Endothelial cell of umbilical vein (primary cell): ENCODE measurements at regions not wholly inside any gene's neighbourhood (a gene's known extent, or its start where the extent isn't known, plus 50 kb on each side); places are given as distances from the start of the nearest gene placed in this dataset.

ENCODE experiments used
- BruUV-seq: library from RNA; stranded (reverse); fragments of 400-500 nt; replicated peaks from 2 replicates; lab custom pipeline; 2021; lab: Mats Ljungman, UMichigan
- CTCF ChIA-PET: fragments of 300-600, 350-600 bp; sonication (Branson Sonifier 250); formaldehyde crosslinking; loops from one replicate; lab custom pipeline; 2021; ENCODE audit warnings: antibody characterized with exemption, inconsistent platforms; lab: Charles Lee
- POLR2A ChIA-PET: fragments of 300-600, 350-600 bp; sonication (Branson Sonifier 250); formaldehyde crosslinking; loops from one replicate; lab custom pipeline; 2021; ENCODE audit warnings: antibody characterized with exemption, inconsistent platforms; lab: Charles Lee
- DNase-seq: peaks from one replicate; pipeline ENCODE4 v3.0.0-alpha.2; 2011; ENCODE audit warnings: low read depth, low spot score
- FAIRE-seq: peaks from 2 replicates; lab custom pipeline; 2011; peaks lifted over from hg19 to GRCh38; lab: Jason Lieb, UNC
- H2AFZ ChIP-seq: 2 replicates; pipeline ENCODE4 v1.6.0; 2012; ENCODE audit warnings: low read depth, low read length, control low read depth, inconsistent platforms
- H3K27ac ChIP-seq: 2 replicates; pipeline ENCODE4 v1.5.1; 2011; ENCODE audit warnings: low read depth, mild to moderate bottlenecking, control low read depth, low read length, moderate library complexity; ENCODE audit not compliant: insufficient read depth
- H3K27me3 ChIP-seq, 2 experiments: 2 replicates each; pipeline versions ENCODE4 v1.6.0 to v1.6.1; 2011; ENCODE audit warnings: low read length in 2 of 2, mixed read lengths in 1 of 2; ENCODE audit not compliant: control insufficient read depth in 2 of 2, insufficient read depth in 2 of 2
- H3K36me3 ChIP-seq, 2 experiments: 2 replicates in 1 of 2; 3 replicates in 1 of 2; pipeline ENCODE4 v1.5.1; 2011; ENCODE audit warnings: low read length in 2 of 2, mild to moderate bottlenecking in 1 of 2, moderate library complexity in 1 of 2; ENCODE audit not compliant: control insufficient read depth in 2 of 2, insufficient read depth in 2 of 2; ENCODE audit errors: extremely low read depth in 1 of 2
- H3K4me1 ChIP-seq: 3 replicates; pipeline ENCODE4 v1.5.1; 2011; ENCODE audit warnings: mild to moderate bottlenecking, low read length; ENCODE audit not compliant: control insufficient read depth, insufficient read depth; ENCODE audit errors: extremely low read depth
- H3K4me2 ChIP-seq: 2 replicates; pipeline ENCODE4 v1.6.1; 2011; ENCODE audit warnings: low read length, control low read depth, mixed read lengths; ENCODE audit not compliant: insufficient read depth
- H3K4me3 ChIP-seq, 3 experiments: fragments of 200-600 bp in 1 of 3; sonication (generic), shearing (Covaris generic) in 1 of 3; replicated peaks in 1 of 3; 2 replicates each; pipeline ENCODE4 v1.5.1; 2011 to 2016; ENCODE audit warnings: control low read depth in 3 of 3, low read length in 3 of 3, mild to moderate bottlenecking in 2 of 3, inconsistent platforms in 1 of 3, low read depth in 1 of 3, moderate library complexity in 1 of 3; ENCODE audit not compliant: insufficient read depth in 1 of 3
- H3K79me2 ChIP-seq: 2 replicates; pipeline ENCODE4 v1.6.0; 2012; ENCODE audit warnings: low read length, inconsistent platforms; ENCODE audit not compliant: control insufficient read depth, insufficient read depth
- H3K9ac ChIP-seq: replicated peaks from 2 replicates; pipeline ENCODE3; 2011; ENCODE audit warnings: low read length, control low read depth; ENCODE audit not compliant: insufficient read depth; ENCODE audit errors: extremely low read depth
- H3K9me1 ChIP-seq: replicated peaks from 3 replicates; pipeline ENCODE4 v1.6.0; 2011; ENCODE audit warnings: mild to moderate bottlenecking, low read length; ENCODE audit not compliant: control insufficient read depth, insufficient read depth; ENCODE audit errors: extremely low read depth
- H3K9me3 ChIP-seq: replicated peaks from 2 replicates; pipeline ENCODE4 v1.5.1; 2012; ENCODE audit warnings: low read length, inconsistent platforms; ENCODE audit not compliant: control insufficient read depth, insufficient read depth
- H4K20me1 ChIP-seq: replicated peaks from 2 replicates; pipeline ENCODE3; 2011; ENCODE audit warnings: mild to moderate bottlenecking, low read length; ENCODE audit not compliant: control insufficient read depth, insufficient read depth; ENCODE audit errors: extremely low read depth
- CTCF ChIP-seq, 2 donors: IDR thresholded peaks; 1 replicate in 1 of 2; 2 replicates in 1 of 2; pipeline ENCODE4 v1.5.1; 2011; ENCODE audit warnings: low read length in 2 of 2, mild to moderate bottlenecking in 2 of 2, moderate library complexity in 2 of 2, control low read depth in 1 of 2, inconsistent platforms in 1 of 2, low read depth in 1 of 2; ENCODE audit not compliant: insufficient read depth in 1 of 2; ENCODE audit errors: extremely low read depth in 1 of 2
- EZH2 ChIP-seq: IDR thresholded peaks from 2 replicates; pipeline ENCODE4 v1.6.1; 2012; ENCODE audit warnings: borderline replicate concordance, low read depth, mild to moderate bottlenecking, moderate library complexity, low read length, inconsistent platforms; ENCODE audit not compliant: severe bottlenecking
- FOS ChIP-seq: IDR thresholded peaks from 2 replicates; pipeline ENCODE4 v1.6.1; 2011; ENCODE audit warnings: mild to moderate bottlenecking, low read length, moderate library complexity, borderline replicate concordance; ENCODE audit not compliant: insufficient read depth
- GATA2 ChIP-seq: IDR thresholded peaks from 2 replicates; pipeline ENCODE4 v1.7.0; 2011; ENCODE audit warnings: low read depth, mild to moderate bottlenecking, moderate library complexity, mixed read lengths, low read length; ENCODE audit not compliant: insufficient read length, insufficient read depth
- JUN ChIP-seq: IDR thresholded peaks from 2 replicates; pipeline ENCODE4 v1.6.1; 2011; ENCODE audit warnings: borderline replicate concordance, low read depth; ENCODE audit not compliant: insufficient read length, insufficient read depth
- MAX ChIP-seq: IDR thresholded peaks from 2 replicates; pipeline ENCODE4 v1.6.1; 2011; ENCODE audit not compliant: insufficient read depth, insufficient read length
- MYC ChIP-seq: IDR thresholded peaks from one replicate; pipeline ENCODE4 v1.6.1; 2011; ENCODE audit warnings: mild to moderate bottlenecking, low read depth, low read length
- POLR2A ChIP-seq: IDR thresholded peaks from 2 replicates; pipeline ENCODE4 v1.6.1; 2012; ENCODE audit warnings: low read depth, mild to moderate bottlenecking, control low read depth, low read length
- POLR2AphosphoS5 ChIP-seq: IDR thresholded peaks from 2 replicates; pipeline ENCODE4 v1.6.1; 2012; ENCODE audit warnings: low read depth, mild to moderate bottlenecking, control low read depth, low read length, moderate library complexity; ENCODE audit not compliant: insufficient read depth
- dilution Hi-C: fragments of 300-500 bp; cut with MboI; formaldehyde crosslinking; loops from one replicate; pipeline ENCODE4 v1.15.0; 2019; ENCODE audit warnings: low sequenced_read_pairs; ENCODE audit not compliant: extremely low pct_ligation_motif_present
- intact Hi-C: fragments of 100-400 bp; cut with micrococcal nuclease; formaldehyde crosslinking; loops from one replicate; pipeline ENCODE4 v1.10.0; 2022

- no peaks in the 10 kb centered on the region for H3K4me1 ChIP-seq
- no peak overlapping the region for H2AFZ ChIP-seq
- no peaks in the 10 kb centered on the region for H3K36me3 ChIP-seq
- no peak for FAIRE-seq
- no peak overlapping the region for H3K9ac ChIP-seq
- ChIA-PET POLR2A (no interaction called here), CTCF (interaction anchor here (1.9 kb wide), 1 partner anchor 9 kb away, joined by 5 read pairs; no protein-coding TSS in a partner anchor)
- H4K20me1 ChIP-seq, result no peaks in the 10 kb centered on the region
- TF ChIP-seq FOS, result no peak
- TF ChIP-seq MAX, result no peak
- TF ChIP-seq CTCF (IDR thresholded peaks at IDR 0.05; ENCODE audit: extremely low read depth in 1 of 2, insufficient read depth in 1 of 2, low read depth in 1 of 2, low read length in 2 of 2), result no peak
- no peak for TF ChIP-seq POLR2AphosphoS5
- no peak for TF ChIP-seq MYC
- no peak for TF ChIP-seq JUN
- no peak for TF ChIP-seq EZH2
- no peak for TF ChIP-seq GATA2
- TF ChIP-seq POLR2A, result no peak
- DNase-seq, result no peak
- peaks cover 3 to 4% of the 10 kb centered on the region in 2 experiments for H3K27me3 ChIP-seq
- BruUV-seq, result no TSS peak
- H3K4me3 ChIP-seq, result no peak overlapping the region
- no peak overlapping the region for H3K27ac ChIP-seq
- H3K9me3 ChIP-seq, result no peaks in the 10 kb centered on the region
- intact Hi-C loops (no loop called here), dilution Hi-C loops (no loop called here)
- H3K79me2 ChIP-seq, result no peaks in the 10 kb centered on the region
- no peaks in the 10 kb centered on the region for H3K9me1 ChIP-seq
- H3K4me2 ChIP-seq, result no peak overlapping the region
These were observed 86.8 kb upstream of the SH3BP4 start for GRCh38 chr2:234865040-234865439.
